ENCODE measurements at regions not wholly inside any gene's neighbourhood (a gene's known extent, or its start where the extent isn't known, plus 50 kb on each side); places are given as distances from the start of the nearest gene placed in this dataset.

DNA sequence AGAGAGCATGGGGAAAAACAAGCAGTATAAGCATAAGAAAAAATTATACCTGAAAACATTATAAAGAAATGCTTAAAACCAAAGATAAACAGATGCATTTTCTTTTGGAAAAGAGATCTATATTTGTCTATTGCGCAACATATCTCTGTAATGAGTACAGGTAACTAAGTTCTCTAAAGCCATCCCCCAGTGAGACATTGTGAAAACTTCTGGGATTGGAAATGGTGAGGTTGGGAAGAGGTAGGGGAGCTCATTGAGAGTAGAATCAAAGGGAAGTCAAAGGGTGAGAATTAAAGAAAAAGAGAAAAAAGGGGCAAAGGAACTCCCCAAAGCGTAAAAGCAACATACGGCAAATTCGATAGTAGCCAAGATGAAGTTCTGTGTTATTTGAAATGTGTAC, 257.9 kb upstream of the RBFOX1 start:
- no TSS peak for BruUV-seq (replicated peaks)
- Mint-ChIP-seq H3K4me1 (ENCODE audit: low read depth, unreplicated experiment) (no peaks in the 10 kb centered on the region), H3K36me3 (ENCODE audit: insufficient read depth, unreplicated experiment) (no peaks in the 10 kb centered on the region), H3K4me3 (ENCODE audit: low read depth, unreplicated experiment) (no peak overlapping the region), H3K9me3 (ENCODE audit: low read depth, unreplicated experiment) (peaks cover 15% of the 10 kb centered on the region), H3K27me3 (ENCODE audit: unreplicated experiment) (no peaks in the 10 kb centered on the region), H3K27ac (ENCODE audit: unreplicated experiment) (no peak overlapping the region)
- TF ChIP-seq, protein P1, sequence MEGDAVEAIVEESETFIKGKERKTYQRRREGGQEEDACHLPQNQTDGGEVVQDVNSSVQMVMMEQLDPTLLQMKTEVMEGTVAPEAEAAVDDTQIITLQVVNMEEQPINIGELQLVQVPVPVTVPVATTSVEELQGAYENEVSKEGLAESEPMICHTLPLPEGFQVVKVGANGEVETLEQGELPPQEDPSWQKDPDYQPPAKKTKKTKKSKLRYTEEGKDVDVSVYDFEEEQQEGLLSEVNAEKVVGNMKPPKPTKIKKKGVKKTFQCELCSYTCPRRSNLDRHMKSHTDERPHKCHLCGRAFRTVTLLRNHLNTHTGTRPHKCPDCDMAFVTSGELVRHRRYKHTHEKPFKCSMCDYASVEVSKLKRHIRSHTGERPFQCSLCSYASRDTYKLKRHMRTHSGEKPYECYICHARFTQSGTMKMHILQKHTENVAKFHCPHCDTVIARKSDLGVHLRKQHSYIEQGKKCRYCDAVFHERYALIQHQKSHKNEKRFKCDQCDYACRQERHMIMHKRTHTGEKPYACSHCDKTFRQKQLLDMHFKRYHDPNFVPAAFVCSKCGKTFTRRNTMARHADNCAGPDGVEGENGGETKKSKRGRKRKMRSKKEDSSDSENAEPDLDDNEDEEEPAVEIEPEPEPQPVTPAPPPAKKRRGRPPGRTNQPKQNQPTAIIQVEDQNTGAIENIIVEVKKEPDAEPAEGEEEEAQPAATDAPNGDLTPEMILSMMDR (IDR thresholded peaks at IDR 0.05; ENCODE audit: unreplicated experiment), result no peak
- CTCF ChIA-PET, result no interaction called here
- DNase-seq, result no peak
- intact Hi-C loops (cut with micrococcal nuclease; ENCODE audit: unreplicated experiment), result no loop called here

DNA sequence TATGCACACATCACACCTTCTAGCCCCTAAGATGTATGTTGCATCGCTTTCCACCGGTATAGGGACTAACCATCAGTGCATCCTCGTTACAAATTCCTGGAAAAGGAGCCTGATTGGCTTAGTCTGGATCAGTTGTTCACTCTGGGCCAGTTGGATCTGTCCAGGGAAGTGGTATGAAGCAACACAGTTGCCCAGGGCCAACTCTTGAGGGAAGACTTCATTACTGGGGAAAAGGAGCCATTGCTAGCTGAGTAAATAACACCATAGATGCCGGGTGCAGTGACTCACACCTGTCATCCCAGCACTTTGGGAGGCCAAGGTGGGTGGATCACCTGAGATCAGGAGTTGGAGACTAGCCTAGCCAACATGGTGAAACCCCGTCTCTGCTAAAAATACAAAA, 275.2 kb upstream of the RBFOX1 start:
- no TSS peak for BruUV-seq (replicated peaks)
- intact Hi-C loops (cut with micrococcal nuclease; ENCODE audit: unreplicated experiment), result no loop called here
- CTCF ChIA-PET, result no interaction called here
- peaks cover 23% of the 10 kb centered on the region for H3K9me3 Mint-ChIP-seq (ENCODE audit: low read depth, unreplicated experiment)
- no peak overlapping the region for H3K4me3 Mint-ChIP-seq (ENCODE audit: low read depth, unreplicated experiment)
- TF ChIP-seq, protein P1 (IDR thresholded peaks at IDR 0.05; ENCODE audit: unreplicated experiment), result no peak
- no peaks in the 10 kb centered on the region for H3K36me3 Mint-ChIP-seq (ENCODE audit: insufficient read depth, unreplicated experiment)
- DNase-seq, result no peak
- no peak overlapping the region for H3K27ac Mint-ChIP-seq (ENCODE audit: unreplicated experiment)
- H3K27me3 Mint-ChIP-seq (ENCODE audit: unreplicated experiment), result no peaks in the 10 kb centered on the region
- H3K4me1 Mint-ChIP-seq (ENCODE audit: low read depth, unreplicated experiment), result no peaks in the 10 kb centered on the region

DNA sequence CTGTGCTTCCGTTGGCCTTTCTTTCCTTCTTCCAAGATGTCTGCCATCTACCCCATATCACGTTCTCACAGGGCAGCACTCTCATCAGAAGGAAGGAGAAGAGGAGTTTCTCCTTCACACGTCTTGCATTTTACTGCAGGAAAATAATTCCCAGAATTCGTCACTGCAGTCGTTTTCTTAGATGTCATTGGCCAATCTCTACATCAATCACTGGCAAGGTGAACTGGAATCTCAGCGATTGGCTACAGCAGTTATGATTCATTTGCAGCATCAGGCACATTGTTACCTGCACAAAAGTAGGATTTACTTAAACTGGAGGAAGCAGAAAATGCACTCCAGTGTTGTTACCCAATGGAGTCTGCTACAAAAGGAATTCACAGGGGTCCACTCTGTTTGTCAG, 277.2 kb upstream of the RBFOX1 start:
- Mint-ChIP-seq H3K27me3 (ENCODE audit: unreplicated experiment) (no peaks in the 10 kb centered on the region), H3K9me3 (ENCODE audit: low read depth, unreplicated experiment) (peaks cover 23% of the 10 kb centered on the region), H3K4me1 (ENCODE audit: low read depth, unreplicated experiment) (no peaks in the 10 kb centered on the region), H3K4me3 (ENCODE audit: low read depth, unreplicated experiment) (no peak overlapping the region), H3K36me3 (ENCODE audit: insufficient read depth, unreplicated experiment) (no peaks in the 10 kb centered on the region), H3K27ac (ENCODE audit: unreplicated experiment) (no peak overlapping the region)
- BruUV-seq (replicated peaks), result no TSS peak
- TF ChIP-seq, protein P1 (IDR thresholded peaks at IDR 0.05; ENCODE audit: unreplicated experiment), result no peak
- no peak for DNase-seq
- CTCF ChIA-PET, result no interaction called here
- intact Hi-C loops (cut with micrococcal nuclease; ENCODE audit: unreplicated experiment), result no loop called here

DNA sequence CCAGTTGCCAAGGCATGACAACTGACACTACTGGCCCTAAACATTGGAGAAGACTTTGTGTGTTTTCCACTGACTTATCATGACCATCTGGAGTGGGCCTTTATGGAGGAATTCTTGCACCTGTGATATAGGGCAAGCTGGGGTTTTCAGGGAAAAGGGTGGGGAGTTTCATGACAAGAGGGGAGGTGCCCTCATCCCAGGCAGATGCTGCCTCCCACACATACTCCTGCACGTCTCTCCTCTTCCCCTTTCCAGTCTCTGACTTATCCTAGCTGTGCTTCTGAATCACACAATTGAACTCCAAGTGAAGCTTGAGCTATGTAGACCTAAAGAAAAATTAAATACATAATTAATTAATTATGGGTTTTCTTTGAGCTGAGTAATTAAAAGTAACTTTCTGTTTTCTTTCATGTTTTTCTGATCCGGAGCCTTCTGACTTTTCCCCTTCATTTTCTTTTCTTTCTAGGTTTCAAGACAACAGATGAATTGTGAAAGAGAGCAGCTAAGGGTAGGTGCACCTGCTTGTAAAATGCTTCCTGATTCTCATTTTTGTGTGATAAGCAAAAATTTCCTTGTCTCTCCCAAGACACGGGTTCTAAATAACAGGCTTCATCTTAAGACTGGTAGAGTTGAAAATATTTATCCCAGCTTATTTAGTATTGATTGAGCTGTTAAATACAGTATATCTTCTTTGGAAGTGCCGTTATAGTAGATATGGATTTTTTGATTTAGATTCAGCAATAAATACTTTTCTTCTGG, 280.9 kb upstream of the RBFOX1 start:
- intact Hi-C loops (cut with micrococcal nuclease; ENCODE audit: unreplicated experiment), result no loop called here
- Mint-ChIP-seq H3K4me1 (ENCODE audit: low read depth, unreplicated experiment) (no peaks in the 10 kb centered on the region), H3K4me3 (ENCODE audit: low read depth, unreplicated experiment) (no peak overlapping the region), H3K9me3 (ENCODE audit: low read depth, unreplicated experiment) (peaks cover 30% of the 10 kb centered on the region), H3K27ac (ENCODE audit: unreplicated experiment) (no peak overlapping the region), H3K27me3 (ENCODE audit: unreplicated experiment) (no peaks in the 10 kb centered on the region), H3K36me3 (ENCODE audit: insufficient read depth, unreplicated experiment) (no peaks in the 10 kb centered on the region)
- DNase-seq, result no peak
- CTCF ChIA-PET, result interaction anchor here (0.6 kb wide), 1 partner anchor 1686 kb away, joined by 3 read pairs; no protein-coding TSS in a partner anchor
- no TSS peak for BruUV-seq (replicated peaks)
- TF ChIP-seq, protein P1 (IDR thresholded peaks at IDR 0.05; ENCODE audit: unreplicated experiment), result no peak

Measured in Calu3 (cell line).